Upper lobe of left lung (tissue), 4 donors: ENCODE measurements at regions not wholly inside any gene's neighbourhood (a gene's known extent, or its start where the extent isn't known, plus 50 kb on each side); places are given as distances from the start of the nearest gene placed in this dataset.

Experiments
- CTCF ChIP-seq, 6 experiments: fragments of 450-650 bp in 4 of 6; fragments of 200-600 bp in 2 of 6; sonication (generic) in 2 of 6; IDR thresholded peaks; one replicate each; pipeline ENCODE4 v1.5.1; 2016 to 2019; ENCODE audit warnings: antibody characterized with exemption in 6 of 6
- EP300 ChIP-seq, 4 donors: sonication (generic); formaldehyde crosslinking; IDR thresholded peaks; one replicate each; pipeline ENCODE4 v1.5.1; 2017; ENCODE audit warnings: antibody characterized with exemption in 4 of 4, control low read depth in 2 of 4
- POLR2A ChIP-seq, 4 donors: fragments of 450-650 bp; IDR thresholded peaks; one replicate each; pipeline ENCODE4 v1.5.1; 2016 to 2017; ENCODE audit warnings: antibody characterized with exemption in 4 of 4, mild to moderate bottlenecking in 2 of 4
- POLR2AphosphoS5 ChIP-seq, 2 donors: sonication (generic); formaldehyde crosslinking; IDR thresholded peaks; one replicate each; pipeline ENCODE4 v1.5.1; 2017; ENCODE audit warnings: antibody characterized with exemption in 2 of 2

DNA sequence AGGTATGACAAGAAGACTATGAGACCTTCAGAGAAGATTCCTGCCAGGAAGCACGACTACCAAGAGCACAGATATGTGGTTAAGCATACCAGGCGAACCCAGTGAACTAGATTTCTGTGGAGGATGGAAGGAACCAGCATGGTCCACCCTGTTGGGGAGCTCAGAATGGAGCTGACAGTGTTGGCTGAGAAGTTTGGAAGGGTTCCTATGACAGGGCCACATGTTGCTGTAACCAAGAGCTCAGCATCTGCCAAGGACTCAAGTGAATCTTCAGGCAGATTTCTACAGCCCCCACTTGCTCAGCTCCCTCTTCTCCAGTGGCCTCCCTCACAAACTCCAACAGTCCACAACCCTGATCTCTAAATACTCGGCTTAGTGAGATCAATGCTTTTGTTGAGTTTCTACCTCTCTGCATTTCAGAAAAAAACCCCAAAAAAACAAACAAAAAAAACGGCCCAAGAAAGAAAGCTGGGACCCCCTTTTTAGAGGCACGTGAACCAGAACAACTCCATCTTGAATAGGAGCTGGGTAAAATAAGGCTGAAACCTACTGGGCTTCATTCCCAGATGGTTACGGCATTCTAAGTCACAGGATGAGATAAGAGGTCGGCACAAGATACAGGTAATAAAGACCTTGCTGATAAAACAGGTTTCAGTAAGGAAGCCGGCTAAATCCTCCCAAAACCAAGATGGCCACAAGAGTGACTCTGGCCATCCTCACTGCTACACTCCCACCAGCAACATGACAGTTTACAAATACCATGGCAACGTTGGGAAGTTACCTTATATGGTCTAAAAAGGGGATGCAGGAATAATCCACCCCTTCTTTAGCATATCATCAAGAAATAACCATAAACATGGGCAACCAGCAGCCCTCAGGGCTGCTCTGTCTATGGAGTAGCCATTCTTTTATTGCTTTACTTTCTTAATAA is 691.1 kb downstream of the UQCRFS1 start:
- TF ChIP-seq CTCF (IDR thresholded peaks at IDR 0.05) (no peak), EP300 (IDR thresholded peaks at IDR 0.05) (no peak), POLR2A (IDR thresholded peaks at IDR 0.05) (no peak), POLR2AphosphoS5 (IDR thresholded peaks at IDR 0.05) (no peak)
